ENCODE measurements at regions not wholly inside any gene's neighbourhood (a gene's known extent, or its start where the extent isn't known, plus 50 kb on each side); places are given as distances from the start of the nearest gene placed in this dataset.
A peak's percentile ranks its signal among the peaks of the same experiment; 100 is the strongest.

DNA sequence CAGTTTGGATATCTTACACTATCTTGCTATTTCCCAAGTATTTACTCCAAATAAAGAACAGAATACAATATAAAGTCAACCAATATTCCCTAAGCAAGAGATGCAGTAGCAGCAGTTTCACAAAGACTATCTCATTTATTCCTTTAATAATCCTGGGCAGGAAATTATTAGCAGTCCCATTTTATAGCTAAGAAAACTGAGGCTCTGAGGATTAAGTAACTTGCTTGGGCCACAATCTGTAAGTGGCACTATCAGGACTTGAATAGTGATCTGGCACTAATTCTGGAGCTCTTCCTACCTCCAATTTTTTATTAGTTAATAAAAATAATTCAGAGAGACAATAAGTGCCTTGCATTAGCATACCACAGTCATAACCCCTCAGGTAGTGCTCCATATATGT lies 611.7 kb downstream of the MCTP2 start:
- no peaks in the 10 kb centered on the region for H3K36me3 ChIP-seq
- H3K27ac ChIP-seq, result peak overlapping the region; percentile 86 to 89
- intact Hi-C loops (cut with DNase I; ENCODE audit: low total_unique reads), result loop anchor here (10.0 kb wide), 1 partner anchor 1492 kb away; the partner anchor contains the start of gene NR2F2

DNA sequence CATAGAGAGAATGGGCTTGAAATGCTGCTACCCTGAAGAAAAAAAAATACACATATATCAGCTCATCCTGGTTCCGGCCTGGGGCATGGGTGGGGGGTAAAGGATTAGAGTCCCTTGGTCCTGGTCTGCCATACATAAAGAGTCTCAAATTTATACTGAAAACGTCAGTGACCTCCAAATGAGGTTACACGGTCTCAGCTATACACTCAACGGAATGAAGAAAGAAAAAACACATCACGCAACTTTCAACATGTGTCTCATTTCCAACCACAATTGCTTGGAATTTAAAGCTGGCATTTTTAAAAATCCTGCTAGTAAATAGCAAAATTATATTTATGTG lies 612.8 kb downstream of the MCTP2 start:
- peaks cover 0 to 43% (median 29%) of the 10 kb centered on the region in 4 donors for H3K4me1 ChIP-seq
- no peaks in the 10 kb centered on the region for H3K27me3 ChIP-seq
- H3K9me3 ChIP-seq, result no peaks in the 10 kb centered on the region
- H3K4me3 ChIP-seq, result peak overlapping the region in 1 of 2 donors; percentile 51
- intact Hi-C loops (cut with DNase I; ENCODE audit: low total_unique reads), result loop anchor here (10.0 kb wide), 1 partner anchor 1491 kb away; the partner anchor contains the start of gene NR2F2
- no peak for DNase-seq
- TF ChIP-seq, protein P1, sequence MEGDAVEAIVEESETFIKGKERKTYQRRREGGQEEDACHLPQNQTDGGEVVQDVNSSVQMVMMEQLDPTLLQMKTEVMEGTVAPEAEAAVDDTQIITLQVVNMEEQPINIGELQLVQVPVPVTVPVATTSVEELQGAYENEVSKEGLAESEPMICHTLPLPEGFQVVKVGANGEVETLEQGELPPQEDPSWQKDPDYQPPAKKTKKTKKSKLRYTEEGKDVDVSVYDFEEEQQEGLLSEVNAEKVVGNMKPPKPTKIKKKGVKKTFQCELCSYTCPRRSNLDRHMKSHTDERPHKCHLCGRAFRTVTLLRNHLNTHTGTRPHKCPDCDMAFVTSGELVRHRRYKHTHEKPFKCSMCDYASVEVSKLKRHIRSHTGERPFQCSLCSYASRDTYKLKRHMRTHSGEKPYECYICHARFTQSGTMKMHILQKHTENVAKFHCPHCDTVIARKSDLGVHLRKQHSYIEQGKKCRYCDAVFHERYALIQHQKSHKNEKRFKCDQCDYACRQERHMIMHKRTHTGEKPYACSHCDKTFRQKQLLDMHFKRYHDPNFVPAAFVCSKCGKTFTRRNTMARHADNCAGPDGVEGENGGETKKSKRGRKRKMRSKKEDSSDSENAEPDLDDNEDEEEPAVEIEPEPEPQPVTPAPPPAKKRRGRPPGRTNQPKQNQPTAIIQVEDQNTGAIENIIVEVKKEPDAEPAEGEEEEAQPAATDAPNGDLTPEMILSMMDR (IDR thresholded peaks at IDR 0.05), result no peak
- H3K36me3 ChIP-seq, result no peaks in the 10 kb centered on the region
- H3K27ac ChIP-seq, result peak overlapping the region; percentile 86 to 89

More for the DNA sequence above, 611.7 kb downstream of the MCTP2 start:
- Histone ChIP-seq H3K4me1 (peaks cover 0 to 54% (median 32%) of the 10 kb centered on the region in 4 donors), H3K4me3 (no peak overlapping the region), H3K9me3 (no peaks in the 10 kb centered on the region), H3K27me3 (no peaks in the 10 kb centered on the region)
- no peak for DNase-seq
- TF ChIP-seq, protein P1 (IDR thresholded peaks at IDR 0.05), result no peak

DNA sequence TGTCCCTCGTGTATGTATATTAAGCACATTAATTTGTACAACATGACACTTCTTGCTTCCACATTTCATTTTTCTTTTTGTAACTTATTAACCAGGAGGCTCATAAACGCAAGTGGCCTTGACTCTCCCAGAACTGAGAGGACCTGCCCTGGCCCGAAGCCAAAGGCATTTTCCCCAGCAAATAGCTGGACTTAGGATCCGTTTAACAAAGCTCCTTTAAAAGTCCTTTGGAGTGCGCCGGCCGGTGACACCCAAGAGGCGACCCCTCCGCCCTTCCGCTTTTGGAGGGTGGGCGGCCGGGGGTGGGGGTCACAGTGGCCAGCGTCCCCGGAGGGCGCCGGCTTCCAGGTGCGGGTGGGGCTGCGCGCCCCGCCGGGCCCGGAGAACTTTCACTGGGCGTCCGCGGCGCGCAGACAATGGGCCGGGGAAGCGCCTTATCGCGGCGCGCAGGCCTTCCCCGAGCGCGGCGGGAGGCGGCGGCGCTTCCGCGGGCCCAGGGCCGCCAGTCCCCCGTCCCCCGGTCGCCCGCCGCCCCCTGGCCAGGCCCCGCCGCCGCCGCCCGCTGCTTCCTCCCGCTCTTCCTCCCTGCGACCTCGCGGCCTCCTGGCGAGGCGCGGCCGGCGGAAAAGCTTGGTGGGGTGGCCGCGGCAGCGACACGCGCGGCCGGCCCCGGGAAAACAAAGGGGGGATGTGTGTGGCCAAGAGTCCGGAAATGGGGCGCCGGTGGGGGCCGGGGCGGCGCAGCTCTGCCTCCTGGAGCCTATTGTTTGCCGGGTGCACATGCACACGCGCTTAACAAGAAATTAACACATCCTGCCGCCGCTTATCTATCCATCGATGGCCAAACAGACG lies 613.4 kb downstream of the MCTP2 start:
- TF ChIP-seq, protein P1 (IDR thresholded peaks at IDR 0.05), result peak in 1 of 2 experiments; percentile 14
- Histone ChIP-seq H3K9me3 (no peaks in the 10 kb centered on the region), H3K27ac (peak overlapping the region; percentile 86 to 89), H3K4me3 (peak overlapping the region; percentile 51 to 55), H3K4me1 (peaks cover 0 to 37% (median 26%) of the 10 kb centered on the region in 4 donors), H3K27me3 (no peaks in the 10 kb centered on the region), H3K36me3 (no peaks in the 10 kb centered on the region)
- DNase-seq, result peak; percentile 40 to 71
- intact Hi-C loops (cut with DNase I; ENCODE audit: low total_unique reads), result loop anchor here (10.0 kb wide), 1 partner anchor 1490 kb away; the partner anchor contains the start of gene NR2F2

DNA sequence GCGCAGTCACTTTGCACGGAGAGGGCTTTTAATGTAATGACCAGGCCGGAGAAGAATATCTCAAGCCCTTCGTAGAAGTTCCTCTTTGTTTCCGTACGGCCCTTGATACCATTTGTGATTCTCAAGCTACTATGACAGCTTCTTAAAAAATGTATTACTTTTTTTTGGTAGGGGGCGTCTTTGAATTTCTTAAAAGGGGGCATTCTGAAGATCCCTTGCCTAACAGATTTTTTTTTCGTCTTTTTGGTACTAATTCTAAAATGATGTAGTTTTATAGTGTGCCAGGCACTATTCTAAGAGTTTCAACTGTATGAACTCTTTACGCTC lies 614.0 kb downstream of the MCTP2 start:
- no peaks in the 10 kb centered on the region for H3K27me3 ChIP-seq
- H3K4me3 ChIP-seq, result peak overlapping the region; percentile 51 to 55
- no peak for DNase-seq
- intact Hi-C loops (cut with DNase I; ENCODE audit: low total_unique reads), result loop anchor here (10.0 kb wide), 1 partner anchor 1489 kb away; the partner anchor contains the start of gene NR2F2
- TF ChIP-seq, protein P1 (IDR thresholded peaks at IDR 0.05), result no peak
- peaks cover 0 to 31% (median 21%) of the 10 kb centered on the region in 4 donors for H3K4me1 ChIP-seq
- H3K9me3 ChIP-seq, result no peaks in the 10 kb centered on the region
- peak overlapping the region; percentile 86 to 89 for H3K27ac ChIP-seq
- H3K36me3 ChIP-seq, result no peaks in the 10 kb centered on the region

DNA sequence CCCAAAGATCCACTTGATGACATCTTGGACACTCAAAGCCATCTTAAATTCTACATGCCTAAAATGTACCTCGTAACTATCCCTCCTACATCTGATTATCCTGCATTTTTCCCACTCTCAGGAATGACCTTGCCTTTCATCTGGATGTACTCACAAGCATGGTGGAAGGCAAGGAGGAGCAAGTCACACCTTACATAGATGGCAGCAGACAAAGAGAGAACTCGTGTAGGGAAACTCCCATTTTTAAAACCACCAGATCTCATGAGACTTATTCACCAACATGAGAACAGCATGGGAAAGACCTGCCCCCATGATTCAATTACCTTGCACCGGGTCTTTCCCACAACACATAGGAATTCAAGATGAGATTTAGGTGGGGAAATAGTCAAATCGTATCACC lies 616.0 kb downstream of the MCTP2 start:
- intact Hi-C loops (cut with DNase I; ENCODE audit: low total_unique reads), result loop anchor here (10.0 kb wide), 1 partner anchor 1487 kb away; the partner anchor contains the start of gene NR2F2
- no peak overlapping the region for H3K27ac ChIP-seq
- H3K4me3 ChIP-seq, result no peak overlapping the region
- H3K4me1 ChIP-seq, result peaks cover 0 to 14% (median 9%) of the 10 kb centered on the region in 4 donors
- no peaks in the 10 kb centered on the region for H3K27me3 ChIP-seq
- no peak for DNase-seq
- no peaks in the 10 kb centered on the region for H3K36me3 ChIP-seq
- TF ChIP-seq, protein P1 (IDR thresholded peaks at IDR 0.05), result no peak
- no peaks in the 10 kb centered on the region for H3K9me3 ChIP-seq
